ENCODE measurements at regions not wholly inside any gene's neighbourhood (a gene's known extent, or its start where the extent isn't known, plus 50 kb on each side); places are given as distances from the start of the nearest gene placed in this dataset.
A peak's percentile ranks its signal among the peaks of the same experiment; 100 is the strongest.
"Not testable (repeated sequence)": the region's sequence is repeated elsewhere in the genome, so short reads cannot be mapped to it uniquely, and the experiment has no call there.

- no peak for DNase-seq
Measured at GRCh38 chr2:14828968-14829367, 196.5 kb downstream of the LRATD1 start.

- DNase-seq: no peak
Measured at GRCh38 chr2:14831458-14831857, 198.9 kb downstream of the LRATD1 start.

GRCh38 chr2:14843507-14844204 lies 211.1 kb downstream of the LRATD1 start:
- no peak for DNase-seq

- no peak for DNase-seq
Measured at GRCh38 chr2:14855751-14856150, 223.2 kb downstream of the LRATD1 start.

GRCh38 chr2:14861181-14861580 lies 228.7 kb downstream of the LRATD1 start:
- DNase-seq: no peak

- no peak for DNase-seq
Measured at GRCh38 chr2:14866736-14867352, 234.3 kb downstream of the LRATD1 start.

- DNase-seq: no peak
Measured at GRCh38 chr2:14867853-14868252, 235.3 kb downstream of the LRATD1 start.

GRCh38 chr2:14872779-14873325 lies 240.3 kb downstream of the LRATD1 start:
- DNase-seq: no peak

GRCh38 chr2:14881651-14882327 lies 249.3 kb downstream of the LRATD1 start:
- DNase-seq: no peak

- DNase-seq: no peak
Measured at GRCh38 chr2:14884651-14885050, 252.1 kb downstream of the LRATD1 start.

- no peak for DNase-seq
Measured at GRCh38 chr2:14891546-14891945, 259.0 kb downstream of the LRATD1 start.

GRCh38 chr2:14896330-14897030 lies 264.0 kb downstream of the LRATD1 start:
- DNase-seq: no peak

GRCh38 chr2:14899621-14900414 lies 267.3 kb downstream of the LRATD1 start:
- no peak for DNase-seq

- DNase-seq: no peak
Measured at GRCh38 chr2:14901737-14902136, 269.2 kb downstream of the LRATD1 start.

GRCh38 chr2:14902953-14903352 lies 270.4 kb downstream of the LRATD1 start:
- DNase-seq: no peak

GRCh38 chr2:14903709-14904374 lies 271.3 kb downstream of the LRATD1 start:
- no peak for DNase-seq

GRCh38 chr2:14904378-14904777 lies 271.9 kb downstream of the LRATD1 start:
- not testable (repeated sequence) for DNase-seq

GRCh38 chr2:14905571-14905970 lies 273.1 kb downstream of the LRATD1 start:
- no peak for DNase-seq

GRCh38 chr2:14907014-14907612 lies 274.6 kb downstream of the LRATD1 start:
- DNase-seq: no peak

GRCh38 chr2:14909795-14910194 lies 277.3 kb downstream of the LRATD1 start:
- peak; percentile 42 for DNase-seq

GRCh38 chr2:14910654-14911053 lies 278.1 kb downstream of the LRATD1 start:
- DNase-seq: peak; percentile 45
